ENCODE measurements at regions not wholly inside any gene's neighbourhood (a gene's known extent, or its start where the extent isn't known, plus 50 kb on each side); places are given as distances from the start of the nearest gene placed in this dataset.

GRCh38 chr12:67827820-67828383 lies 161.3 kb upstream of the IFNG-AS1 start (continued):
- no peak for TF ChIP-seq ZNF585B (tag by site-specific recombination; IDR thresholded peaks at IDR 0.05)
- TF ChIP-seq ZNF311 (tag by site-specific recombination; IDR thresholded peaks at IDR 0.05; ENCODE audit: borderline replicate concordance) = no peak
- peak; percentile 28 for TF ChIP-seq ZFHX2 (tag by site-specific recombination; conservative IDR thresholded peaks at IDR 0.05)
- TF ChIP-seq ZNF350 (tag by site-specific recombination; IDR thresholded peaks at IDR 0.05) = 0 out of 2 replicates have a peak, but pooled peaks have one; percentile 29
- TF ChIP-seq PRDM1 (tag by site-specific recombination; IDR thresholded peaks at IDR 0.05) = peak; percentile 59; the same call in 1 of the 2 replicates
- peak; percentile 92 for TF ChIP-seq SCRT2 (tag by site-specific recombination; IDR thresholded peaks at IDR 0.05)
- TF ChIP-seq ZBTB17 (tag by site-specific recombination; IDR thresholded peaks at IDR 0.05) = 0 out of 2 replicates have a peak, but pooled peaks have one; percentile 41
- peak; percentile 48 for TF ChIP-seq ZBTB21 (tag by site-specific recombination; IDR thresholded peaks at IDR 0.05)
- peak; percentile 40; the same call in 1 of the 2 replicates for TF ChIP-seq ZNF335 (tag by site-specific recombination; conservative IDR thresholded peaks at IDR 0.05)

GRCh38 chr12:67829896-67830295 lies 159.4 kb upstream of the IFNG-AS1 start:
- Histone ChIP-seq H3K36me3 (ENCODE audit: control insufficient read depth in 2 of 2, insufficient read depth in 1 of 2, low read length in 2 of 2) (no peaks in the 10 kb centered on the region), H3K4me3 (ENCODE audit: low read depth, low read length) (no peak overlapping the region), H3K4me1 (ENCODE audit: control insufficient read depth, insufficient read depth, low read length) (peaks cover 3% of the 10 kb centered on the region; the same call in 1 of the 2 replicates), H3K9me3 (ENCODE audit: control insufficient read depth, insufficient read depth, low read depth, low read length) (no peaks in the 10 kb centered on the region), H3K27ac (ENCODE audit: extremely low read depth, low read depth, low read length) (no peak overlapping the region)
- ChIA-PET POLR2A (no interaction called here), CTCF (no interaction called here)
- no peak for TF ChIP-seq ZSCAN4 (tag by site-specific recombination; IDR thresholded peaks at IDR 0.05)
- no peak for TF ChIP-seq YY2 (tag by site-specific recombination; IDR thresholded peaks at IDR 0.05)
- TF ChIP-seq, protein P1, sequence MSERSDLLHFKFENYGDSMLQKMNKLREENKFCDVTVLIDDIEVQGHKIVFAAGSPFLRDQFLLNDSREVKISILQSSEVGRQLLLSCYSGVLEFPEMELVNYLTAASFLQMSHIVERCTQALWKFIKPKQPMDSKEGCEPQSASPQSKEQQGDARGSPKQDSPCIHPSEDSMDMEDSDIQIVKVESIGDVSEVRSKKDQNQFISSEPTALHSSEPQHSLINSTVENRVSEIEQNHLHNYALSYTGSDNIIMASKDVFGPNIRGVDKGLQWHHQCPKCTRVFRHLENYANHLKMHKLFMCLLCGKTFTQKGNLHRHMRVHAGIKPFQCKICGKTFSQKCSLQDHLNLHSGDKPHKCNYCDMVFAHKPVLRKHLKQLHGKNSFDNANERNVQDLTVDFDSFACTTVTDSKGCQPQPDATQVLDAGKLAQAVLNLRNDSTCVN (tag by site-specific recombination; optimal IDR thresholded peaks at IDR 0.05) = no peak
- no peak for TF ChIP-seq ZNF561 (tag by site-specific recombination; IDR thresholded peaks at IDR 0.05; ENCODE audit: borderline replicate concordance)
- TF ChIP-seq ZNF350 (tag by site-specific recombination; IDR thresholded peaks at IDR 0.05) = no peak
- TF ChIP-seq ZNF221 (tag by site-specific recombination; IDR thresholded peaks at IDR 0.05; ENCODE audit: borderline replicate concordance) = no peak
- no peak for TF ChIP-seq ZNF776 (tag by site-specific recombination; IDR thresholded peaks at IDR 0.05; ENCODE audit: borderline replicate concordance)
- no peak for TF ChIP-seq ZNF670 (tag by site-specific recombination; IDR thresholded peaks at IDR 0.05; ENCODE audit: low read depth)
- TF ChIP-seq ZNF610 (tag by site-specific recombination; IDR thresholded peaks at IDR 0.05; ENCODE audit: borderline replicate concordance) = no peak
- no peak for TF ChIP-seq ZNF510 (tag by site-specific recombination; IDR thresholded peaks at IDR 0.05; ENCODE audit: insufficient replicate concordance)

GRCh38 chr12:67832155-67832554 lies 157.1 kb upstream of the IFNG-AS1 start:
- Histone ChIP-seq H3K27ac (ENCODE audit: extremely low read depth, low read depth, low read length) (no peak overlapping the region), H3K9me3 (ENCODE audit: control insufficient read depth, insufficient read depth, low read depth, low read length) (no peaks in the 10 kb centered on the region)
- POLR2A ChIA-PET = no interaction called here
- TF ChIP-seq SCRT1 (tag by site-specific recombination; IDR thresholded peaks at IDR 0.05; ENCODE audit: borderline replicate concordance) (no peak), ZNF677 (tag by site-specific recombination; IDR thresholded peaks at IDR 0.05) (no peak), GLIS2 (tag by site-specific recombination; IDR thresholded peaks at IDR 0.05) (no peak), SETDB1 (IDR thresholded peaks at IDR 0.05; ENCODE audit: insufficient read length, low read length) (no peak), ZNF777 (tag by site-specific recombination; IDR thresholded peaks at IDR 0.05; ENCODE audit: borderline replicate concordance) (no peak), ZNF521 (tag by site-specific recombination; IDR thresholded peaks at IDR 0.05) (no peak), OSR2 (tag by site-specific recombination; IDR thresholded peaks at IDR 0.05) (no peak)
- TF ChIP-seq, protein P2, sequence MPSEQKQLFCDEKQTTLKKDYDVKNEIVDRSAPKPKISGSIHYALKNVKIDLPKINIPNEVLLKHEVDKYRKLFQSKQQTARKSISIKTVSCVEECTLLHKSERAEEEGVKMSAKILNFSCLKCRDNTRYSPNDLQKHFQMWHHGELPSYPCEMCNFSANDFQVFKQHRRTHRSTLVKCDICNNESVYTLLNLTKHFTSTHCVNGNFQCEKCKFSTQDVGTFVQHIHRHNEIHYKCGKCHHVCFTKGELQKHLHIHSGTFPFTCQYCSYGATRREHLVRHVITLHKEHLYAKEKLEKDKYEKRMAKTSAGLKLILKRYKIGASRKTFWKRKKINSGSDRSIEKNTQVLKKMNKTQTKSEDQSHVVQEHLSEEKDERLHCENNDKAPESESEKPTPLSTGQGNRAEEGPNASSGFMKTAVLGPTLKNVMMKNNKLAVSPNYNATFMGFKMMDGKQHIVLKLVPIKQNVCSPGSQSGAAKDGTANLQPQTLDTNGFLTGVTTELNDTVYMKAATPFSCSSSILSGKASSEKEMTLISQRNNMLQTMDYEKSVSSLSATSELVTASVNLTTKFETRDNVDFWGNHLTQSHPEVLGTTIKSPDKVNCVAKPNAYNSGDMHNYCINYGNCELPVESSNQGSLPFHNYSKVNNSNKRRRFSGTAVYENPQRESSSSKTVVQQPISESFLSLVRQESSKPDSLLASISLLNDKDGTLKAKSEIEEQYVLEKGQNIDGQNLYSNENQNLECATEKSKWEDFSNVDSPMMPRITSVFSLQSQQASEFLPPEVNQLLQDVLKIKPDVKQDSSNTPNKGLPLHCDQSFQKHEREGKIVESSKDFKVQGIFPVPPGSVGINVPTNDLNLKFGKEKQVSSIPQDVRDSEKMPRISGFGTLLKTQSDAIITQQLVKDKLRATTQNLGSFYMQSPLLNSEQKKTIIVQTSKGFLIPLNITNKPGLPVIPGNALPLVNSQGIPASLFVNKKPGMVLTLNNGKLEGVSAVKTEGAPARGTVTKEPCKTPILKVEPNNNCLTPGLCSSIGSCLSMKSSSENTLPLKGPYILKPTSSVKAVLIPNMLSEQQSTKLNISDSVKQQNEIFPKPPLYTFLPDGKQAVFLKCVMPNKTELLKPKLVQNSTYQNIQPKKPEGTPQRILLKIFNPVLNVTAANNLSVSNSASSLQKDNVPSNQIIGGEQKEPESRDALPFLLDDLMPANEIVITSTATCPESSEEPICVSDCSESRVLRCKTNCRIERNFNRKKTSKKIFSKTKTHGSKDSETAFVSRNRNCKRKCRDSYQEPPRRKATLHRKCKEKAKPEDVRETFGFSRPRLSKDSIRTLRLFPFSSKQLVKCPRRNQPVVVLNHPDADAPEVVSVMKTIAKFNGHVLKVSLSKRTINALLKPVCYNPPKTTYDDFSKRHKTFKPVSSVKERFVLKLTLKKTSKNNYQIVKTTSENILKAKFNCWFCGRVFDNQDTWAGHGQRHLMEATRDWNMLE (tag by site-specific recombination; conservative IDR thresholded peaks at IDR 0.05; ENCODE audit: low read depth) = no peak

More at GRCh38 chr12:67832155-67832554, 157.1 kb upstream of the IFNG-AS1 start:
- Histone ChIP-seq H3K4me1 (ENCODE audit: control insufficient read depth, insufficient read depth, low read length) (peaks cover 3% of the 10 kb centered on the region; the same call in 1 of the 2 replicates), H3K4me3 (ENCODE audit: low read depth, low read length) (no peak overlapping the region), H3K36me3 (ENCODE audit: control insufficient read depth in 2 of 2, insufficient read depth in 1 of 2, low read length in 2 of 2) (no peaks in the 10 kb centered on the region)
- CTCF ChIA-PET = interaction anchor here (0.5 kb wide), 1 partner anchor 12 kb away, joined by 3 read pairs; no protein-coding TSS in a partner anchor

All from HEK293 (cell line).